DND-41 (cell line): ENCODE measurements at regions not wholly inside any gene's neighbourhood (a gene's known extent, or its start where the extent isn't known, plus 50 kb on each side); places are given as distances from the start of the nearest gene placed in this dataset.

Experiments used
- ATAC-seq: fragments of 200-7000 bp; cut with Tn5 transposase; 3 replicates; pipeline ENCODE4 v1.9.1; 2021; ENCODE audit warnings: low read depth; ENCODE audit not compliant: insufficient read depth
- DNase-seq: peaks from one replicate; pipeline ENCODE4 v3.0.0-alpha.2; 2020
- H2AFZ ChIP-seq: 2 replicates; pipeline ENCODE4 v1.6.0; 2012; ENCODE audit warnings: low read depth, low read length
- H3K27ac ChIP-seq: 2 replicates; pipeline ENCODE4 v1.5.1; 2012; ENCODE audit warnings: low read length, inconsistent platforms
- H3K27me3 ChIP-seq: fragments of 200-600 bp; sonication (generic); 2 replicates; pipeline ENCODE4 v1.6.0; 2012; ENCODE audit warnings: low read length, mild to moderate bottlenecking, inconsistent platforms; ENCODE audit not compliant: insufficient read depth, poor library complexity
- H3K36me3 ChIP-seq: 2 replicates; pipeline ENCODE4 v1.5.1; 2012; ENCODE audit warnings: low read length, inconsistent platforms; ENCODE audit not compliant: insufficient read depth
- H3K4me1 ChIP-seq: 2 replicates; pipeline ENCODE4 v1.5.1; 2012; ENCODE audit warnings: mild to moderate bottlenecking, low read length; ENCODE audit not compliant: insufficient read depth
- H3K4me2 ChIP-seq: 2 replicates; pipeline ENCODE4 v1.6.0; 2012; ENCODE audit warnings: mild to moderate bottlenecking, moderate library complexity, low read length, inconsistent platforms; ENCODE audit not compliant: insufficient read depth
- H3K4me3 ChIP-seq, 2 experiments: fragments of 200-600 bp in 1 of 2; shearing (Covaris generic) in 1 of 2; 2 replicates each; pipeline ENCODE4 v1.5.1; 2012 to 2016; ENCODE audit warnings: inconsistent platforms in 2 of 2, low read length in 2 of 2, mild to moderate bottlenecking in 2 of 2, low read depth in 1 of 2, moderate library complexity in 1 of 2
- H3K79me2 ChIP-seq: 2 replicates; pipeline ENCODE4 v1.6.0; 2012; ENCODE audit warnings: low read length, inconsistent platforms; ENCODE audit not compliant: insufficient read depth
- H3K9ac ChIP-seq: 2 replicates; pipeline ENCODE4 v1.6.0; 2012; ENCODE audit warnings: low read depth, mild to moderate bottlenecking, inconsistent platforms, low read length, moderate library complexity
- H3K9me3 ChIP-seq: 2 replicates; pipeline ENCODE4 v1.5.1; 2012; ENCODE audit warnings: low read length, moderate library complexity, mild to moderate bottlenecking, inconsistent platforms; ENCODE audit not compliant: insufficient read depth, severe bottlenecking
- H4K20me1 ChIP-seq: 2 replicates; pipeline ENCODE4 v1.6.0; 2012; ENCODE audit warnings: low read length; ENCODE audit not compliant: insufficient read depth
- EZH2 ChIP-seq: IDR thresholded peaks from 3 replicates; pipeline ENCODE4 v1.6.1; 2012; ENCODE audit warnings: borderline replicate concordance, low read depth, mild to moderate bottlenecking, moderate library complexity, low read length, inconsistent platforms; ENCODE audit not compliant: severe bottlenecking
- TF ChIP-seq, protein P1 (sequence below): IDR thresholded peaks from 2 replicates; pipeline ENCODE4 v1.5.1; 2012; ENCODE audit warnings: borderline replicate concordance, low read length, moderate library complexity, mild to moderate bottlenecking; ENCODE audit not compliant: poor library complexity, severe bottlenecking; ENCODE audit errors: extremely low read depth

DNA sequence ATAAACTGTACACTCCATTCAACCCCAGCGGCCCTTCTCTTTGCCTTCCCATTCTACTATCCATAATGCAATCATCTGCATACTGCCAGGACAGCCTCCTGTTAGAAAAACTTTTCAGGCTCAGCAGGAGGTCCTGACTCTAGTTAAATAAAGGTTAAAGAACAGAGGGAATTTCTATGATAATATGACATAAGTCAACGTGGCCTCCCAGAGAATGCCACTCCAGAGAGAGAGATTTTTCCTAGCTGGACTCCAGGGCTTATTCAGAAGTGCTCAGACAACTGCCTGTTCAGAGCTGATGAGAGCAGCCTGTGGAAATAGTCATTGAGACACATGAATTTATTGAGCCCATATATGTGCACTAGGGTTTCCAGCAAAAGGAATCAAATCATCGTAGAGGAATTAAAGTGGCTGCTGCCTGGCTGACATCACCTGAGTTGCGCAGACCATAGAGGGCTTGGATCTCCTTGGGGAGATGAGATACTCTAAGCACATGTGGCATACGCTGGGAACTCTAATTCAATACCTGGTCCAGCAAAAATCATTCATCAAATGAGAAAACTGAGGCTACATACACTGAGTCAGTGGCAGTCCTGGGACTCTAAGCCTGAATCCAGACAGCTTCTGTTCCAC, 736.2 kb downstream of the PTPRU start:
- Histone ChIP-seq H3K27ac (no peak overlapping the region), H3K9ac (no peak overlapping the region)
- TF ChIP-seq, protein P1, sequence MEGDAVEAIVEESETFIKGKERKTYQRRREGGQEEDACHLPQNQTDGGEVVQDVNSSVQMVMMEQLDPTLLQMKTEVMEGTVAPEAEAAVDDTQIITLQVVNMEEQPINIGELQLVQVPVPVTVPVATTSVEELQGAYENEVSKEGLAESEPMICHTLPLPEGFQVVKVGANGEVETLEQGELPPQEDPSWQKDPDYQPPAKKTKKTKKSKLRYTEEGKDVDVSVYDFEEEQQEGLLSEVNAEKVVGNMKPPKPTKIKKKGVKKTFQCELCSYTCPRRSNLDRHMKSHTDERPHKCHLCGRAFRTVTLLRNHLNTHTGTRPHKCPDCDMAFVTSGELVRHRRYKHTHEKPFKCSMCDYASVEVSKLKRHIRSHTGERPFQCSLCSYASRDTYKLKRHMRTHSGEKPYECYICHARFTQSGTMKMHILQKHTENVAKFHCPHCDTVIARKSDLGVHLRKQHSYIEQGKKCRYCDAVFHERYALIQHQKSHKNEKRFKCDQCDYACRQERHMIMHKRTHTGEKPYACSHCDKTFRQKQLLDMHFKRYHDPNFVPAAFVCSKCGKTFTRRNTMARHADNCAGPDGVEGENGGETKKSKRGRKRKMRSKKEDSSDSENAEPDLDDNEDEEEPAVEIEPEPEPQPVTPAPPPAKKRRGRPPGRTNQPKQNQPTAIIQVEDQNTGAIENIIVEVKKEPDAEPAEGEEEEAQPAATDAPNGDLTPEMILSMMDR = no peak
- no peak for TF ChIP-seq EZH2

GRCh38 chr1:29971703-29972102, 735.4 kb downstream of the PTPRU start:
- Histone ChIP-seq H2AFZ (no peak overlapping the region), H3K9ac (no peak overlapping the region), H3K27me3 (no peaks in the 10 kb centered on the region), H3K4me3 (no peak overlapping the region), H3K79me2 (no peaks in the 10 kb centered on the region), H3K36me3 (no peaks in the 10 kb centered on the region), H3K4me2 (no peak overlapping the region), H3K27ac (no peak overlapping the region), H3K9me3 (no peaks in the 10 kb centered on the region), H3K4me1 (no peaks in the 10 kb centered on the region), H4K20me1 (no peaks in the 10 kb centered on the region)
- TF ChIP-seq, protein P1 = no peak
- TF ChIP-seq EZH2 = no peak
- DNase-seq = no peak
- no peak for ATAC-seq

More for the DNA sequence above, 736.2 kb downstream of the PTPRU start:
- no peaks in the 10 kb centered on the region for H3K36me3 ChIP-seq
- no peaks in the 10 kb centered on the region for H4K20me1 ChIP-seq
- H3K27me3 ChIP-seq = no peaks in the 10 kb centered on the region
- DNase-seq = no peak
- H3K4me2 ChIP-seq = no peak overlapping the region
- no peaks in the 10 kb centered on the region for H3K4me1 ChIP-seq
- H3K4me3 ChIP-seq = no peak overlapping the region
- H3K79me2 ChIP-seq = no peaks in the 10 kb centered on the region
- H2AFZ ChIP-seq = no peak overlapping the region
- no peaks in the 10 kb centered on the region for H3K9me3 ChIP-seq
- no peak for ATAC-seq

DNA sequence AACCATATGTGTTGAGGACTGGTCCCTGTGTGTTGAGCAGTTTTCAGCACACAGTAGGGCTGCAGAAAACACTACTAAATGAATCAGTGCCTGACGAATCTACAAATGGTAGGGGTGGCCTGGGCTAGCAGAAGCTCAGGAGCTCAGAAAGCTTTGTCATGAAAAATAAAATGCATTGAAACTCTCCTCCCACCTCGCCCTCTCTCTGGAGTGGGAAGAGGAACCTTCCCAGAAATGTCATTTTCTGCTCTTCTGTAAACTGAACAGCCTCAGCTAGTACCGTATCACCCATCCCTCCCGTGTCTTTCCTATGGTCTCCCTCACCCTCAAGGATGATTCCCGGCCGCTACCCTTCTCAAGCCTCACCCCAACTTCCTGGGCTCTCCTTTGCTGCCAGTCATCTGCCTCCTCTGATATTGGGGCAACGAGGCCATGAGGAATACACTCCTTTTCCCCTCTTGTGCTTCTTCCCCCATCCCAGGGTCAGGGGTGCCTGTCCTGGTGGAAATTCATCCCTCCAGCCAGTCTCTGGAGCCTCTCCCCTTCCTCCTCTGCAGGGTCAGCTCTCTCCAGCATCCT, 734.5 kb downstream of the PTPRU start:
- H2AFZ ChIP-seq = no peak overlapping the region
- no peak overlapping the region for H3K9ac ChIP-seq
- no peaks in the 10 kb centered on the region for H3K79me2 ChIP-seq
- no peaks in the 10 kb centered on the region for H3K9me3 ChIP-seq
- H3K4me2 ChIP-seq = no peak overlapping the region
- no peaks in the 10 kb centered on the region for H4K20me1 ChIP-seq
- DNase-seq (no peak), ATAC-seq (no peak)
- no peaks in the 10 kb centered on the region for H3K27me3 ChIP-seq
- no peak overlapping the region for H3K4me3 ChIP-seq
- no peak overlapping the region for H3K27ac ChIP-seq
- TF ChIP-seq EZH2 = no peak
- TF ChIP-seq, protein P1 = no peak
- H3K4me1 ChIP-seq = no peaks in the 10 kb centered on the region
- no peaks in the 10 kb centered on the region for H3K36me3 ChIP-seq

- Histone ChIP-seq H3K4me2 (no peak overlapping the region), H4K20me1 (no peaks in the 10 kb centered on the region), H3K4me3 (no peak overlapping the region), H3K79me2 (no peaks in the 10 kb centered on the region), H3K27me3 (no peaks in the 10 kb centered on the region), H2AFZ (no peak overlapping the region), H3K36me3 (no peaks in the 10 kb centered on the region), H3K9ac (no peak overlapping the region), H3K4me1 (no peaks in the 10 kb centered on the region), H3K9me3 (no peaks in the 10 kb centered on the region), H3K27ac (no peak overlapping the region)
- TF ChIP-seq, protein P1 = no peak
- TF ChIP-seq EZH2 = no peak
- ATAC-seq (no peak), DNase-seq (no peak)
Measured at GRCh38 chr1:29969576-29969975, 733.3 kb downstream of the PTPRU start.
